ENCODE measurements at regions not wholly inside any gene's neighbourhood (a gene's known extent, or its start where the extent isn't known, plus 50 kb on each side); places are given as distances from the start of the nearest gene placed in this dataset.

DNA sequence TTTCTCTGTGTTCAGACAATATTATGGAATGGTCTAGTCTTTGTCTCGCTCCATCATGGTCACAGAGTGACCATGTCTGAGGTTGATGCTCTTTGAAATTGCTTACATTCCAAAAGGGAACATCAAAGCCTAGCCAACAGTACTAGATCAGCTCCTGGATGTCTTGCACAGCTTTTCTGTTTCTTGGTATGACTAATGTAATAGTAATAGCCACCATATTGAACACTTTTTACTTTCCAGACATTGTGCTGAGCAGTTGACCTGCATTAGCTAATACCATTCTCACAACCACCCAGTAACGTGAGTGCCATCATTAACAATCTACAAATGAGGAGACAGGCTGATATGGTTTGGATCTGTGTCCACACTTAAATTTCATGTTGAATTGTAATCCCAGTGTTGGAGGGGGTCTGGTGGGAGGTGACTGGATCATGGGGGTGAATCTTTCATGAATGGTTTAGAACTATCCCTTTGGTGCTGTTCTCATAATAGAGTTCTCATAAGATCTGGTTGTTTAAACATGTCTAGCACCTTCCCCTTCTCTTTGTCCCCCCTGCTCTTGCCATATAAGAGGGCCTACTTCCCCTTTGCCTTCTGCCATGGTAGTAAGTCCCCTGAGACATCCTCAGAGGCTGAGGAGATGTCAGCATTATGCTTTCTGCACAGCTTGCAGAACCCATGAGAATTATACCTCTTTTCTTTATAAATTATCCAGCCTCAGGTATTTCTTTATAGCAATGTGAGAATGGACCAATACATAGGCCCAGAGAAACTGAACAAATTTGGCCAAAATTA is 577.5 kb upstream of the CLINT1 start:
- DNase-seq: no peak
- H3K36me3 Mint-ChIP-seq (ENCODE audit: unreplicated experiment): peaks cover 5% of the 10 kb centered on the region
- H3K27me3 Mint-ChIP-seq (ENCODE audit: unreplicated experiment): no peaks in the 10 kb centered on the region
- no peaks in the 10 kb centered on the region for H3K9me3 Mint-ChIP-seq (ENCODE audit: unreplicated experiment)
- H3K4me1 Mint-ChIP-seq (ENCODE audit: low read depth, unreplicated experiment): peaks cover 4% of the 10 kb centered on the region
- TF ChIP-seq, protein P1, sequence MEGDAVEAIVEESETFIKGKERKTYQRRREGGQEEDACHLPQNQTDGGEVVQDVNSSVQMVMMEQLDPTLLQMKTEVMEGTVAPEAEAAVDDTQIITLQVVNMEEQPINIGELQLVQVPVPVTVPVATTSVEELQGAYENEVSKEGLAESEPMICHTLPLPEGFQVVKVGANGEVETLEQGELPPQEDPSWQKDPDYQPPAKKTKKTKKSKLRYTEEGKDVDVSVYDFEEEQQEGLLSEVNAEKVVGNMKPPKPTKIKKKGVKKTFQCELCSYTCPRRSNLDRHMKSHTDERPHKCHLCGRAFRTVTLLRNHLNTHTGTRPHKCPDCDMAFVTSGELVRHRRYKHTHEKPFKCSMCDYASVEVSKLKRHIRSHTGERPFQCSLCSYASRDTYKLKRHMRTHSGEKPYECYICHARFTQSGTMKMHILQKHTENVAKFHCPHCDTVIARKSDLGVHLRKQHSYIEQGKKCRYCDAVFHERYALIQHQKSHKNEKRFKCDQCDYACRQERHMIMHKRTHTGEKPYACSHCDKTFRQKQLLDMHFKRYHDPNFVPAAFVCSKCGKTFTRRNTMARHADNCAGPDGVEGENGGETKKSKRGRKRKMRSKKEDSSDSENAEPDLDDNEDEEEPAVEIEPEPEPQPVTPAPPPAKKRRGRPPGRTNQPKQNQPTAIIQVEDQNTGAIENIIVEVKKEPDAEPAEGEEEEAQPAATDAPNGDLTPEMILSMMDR (IDR thresholded peaks at IDR 0.05; ENCODE audit: partially characterized antibody, unreplicated experiment): no peak
- H3K4me3 Mint-ChIP-seq (ENCODE audit: unreplicated experiment): no peak overlapping the region
- H3K27ac Mint-ChIP-seq (ENCODE audit: unreplicated experiment): no peak overlapping the region

DNA sequence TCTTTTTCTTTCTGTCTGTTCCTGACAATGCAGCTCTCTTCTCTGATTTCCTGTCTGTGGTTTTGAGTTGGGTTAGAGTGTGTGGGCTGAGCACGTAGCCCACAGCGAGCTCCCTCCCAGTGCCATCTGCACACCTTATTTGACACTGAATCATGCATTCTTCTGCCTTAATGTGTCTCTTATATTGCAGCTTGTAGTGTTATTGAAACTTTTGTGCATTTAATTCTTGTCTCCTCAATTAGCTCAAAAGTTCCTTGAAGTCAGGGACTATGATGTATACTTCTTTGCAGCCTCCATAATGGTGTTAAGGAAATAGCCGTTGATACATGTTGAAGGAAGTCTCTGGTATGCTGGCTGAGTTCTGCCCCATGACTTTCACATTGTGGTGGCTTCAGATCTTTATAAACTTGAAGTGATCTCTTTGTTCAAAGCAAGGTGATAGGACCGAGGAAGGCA is 576.2 kb upstream of the CLINT1 start:
- no peak overlapping the region for H3K4me3 Mint-ChIP-seq (ENCODE audit: unreplicated experiment)
- H3K4me1 Mint-ChIP-seq (ENCODE audit: low read depth, unreplicated experiment): peaks cover 4% of the 10 kb centered on the region
- H3K9me3 Mint-ChIP-seq (ENCODE audit: unreplicated experiment): no peaks in the 10 kb centered on the region
- H3K27ac Mint-ChIP-seq (ENCODE audit: unreplicated experiment): no peak overlapping the region
- TF ChIP-seq, protein P1 (IDR thresholded peaks at IDR 0.05; ENCODE audit: partially characterized antibody, unreplicated experiment): no peak
- no peaks in the 10 kb centered on the region for H3K27me3 Mint-ChIP-seq (ENCODE audit: unreplicated experiment)
- peaks cover 5% of the 10 kb centered on the region for H3K36me3 Mint-ChIP-seq (ENCODE audit: unreplicated experiment)
- no peak for DNase-seq

DNA sequence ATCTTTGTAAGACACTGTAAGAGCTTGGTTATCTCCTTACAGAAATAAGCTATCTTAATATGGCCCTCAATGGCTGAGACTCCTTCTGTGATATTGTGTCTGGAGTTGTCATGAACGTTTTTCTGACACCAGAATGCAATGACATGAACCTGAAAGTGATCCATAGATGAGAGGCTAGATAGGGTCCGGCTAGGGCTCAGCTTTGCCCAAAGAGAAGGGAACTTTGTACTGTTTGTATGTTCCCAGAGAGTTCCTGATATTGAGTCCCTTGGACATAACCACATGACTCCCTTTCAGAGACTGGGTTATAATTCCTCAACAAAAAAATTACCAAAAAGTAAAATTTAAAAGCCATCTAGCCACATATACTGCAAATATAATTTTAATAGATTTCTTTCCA is 575.8 kb upstream of the CLINT1 start:
- no peak for DNase-seq
- Mint-ChIP-seq H3K27me3 (ENCODE audit: unreplicated experiment) (no peaks in the 10 kb centered on the region), H3K9me3 (ENCODE audit: unreplicated experiment) (no peaks in the 10 kb centered on the region), H3K27ac (ENCODE audit: unreplicated experiment) (no peak overlapping the region), H3K4me1 (ENCODE audit: low read depth, unreplicated experiment) (peaks cover 4% of the 10 kb centered on the region), H3K36me3 (ENCODE audit: unreplicated experiment) (peaks cover 5% of the 10 kb centered on the region), H3K4me3 (ENCODE audit: unreplicated experiment) (no peak overlapping the region)
- TF ChIP-seq, protein P1 (IDR thresholded peaks at IDR 0.05; ENCODE audit: partially characterized antibody, unreplicated experiment): no peak

DNA sequence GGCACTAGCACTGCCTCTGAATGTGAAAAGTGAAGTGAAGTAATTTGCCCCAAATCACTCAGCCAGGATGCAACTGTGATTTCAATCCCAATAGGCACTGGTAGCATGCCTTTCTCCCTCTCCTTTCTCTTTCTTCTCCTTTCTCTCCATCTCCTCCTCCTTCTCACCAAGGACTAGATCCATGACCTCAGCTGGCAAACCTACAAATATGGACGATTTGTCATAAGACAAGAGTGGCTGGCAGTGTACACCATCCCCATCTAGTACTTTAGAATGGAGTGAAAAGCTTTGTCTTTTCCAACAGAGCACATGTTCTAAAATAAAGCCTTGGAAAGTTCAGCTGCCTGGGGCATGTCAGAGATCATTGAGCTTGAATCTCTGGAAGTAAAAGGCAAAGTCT is 574.7 kb upstream of the CLINT1 start:
- Mint-ChIP-seq H3K36me3 (ENCODE audit: unreplicated experiment) (peaks cover 5% of the 10 kb centered on the region), H3K27ac (ENCODE audit: unreplicated experiment) (no peak overlapping the region), H3K4me3 (ENCODE audit: unreplicated experiment) (no peak overlapping the region), H3K9me3 (ENCODE audit: unreplicated experiment) (no peaks in the 10 kb centered on the region), H3K27me3 (ENCODE audit: unreplicated experiment) (no peaks in the 10 kb centered on the region), H3K4me1 (ENCODE audit: low read depth, unreplicated experiment) (peaks cover 4% of the 10 kb centered on the region)
- TF ChIP-seq, protein P1 (IDR thresholded peaks at IDR 0.05; ENCODE audit: partially characterized antibody, unreplicated experiment): no peak
- no peak for DNase-seq

DNA sequence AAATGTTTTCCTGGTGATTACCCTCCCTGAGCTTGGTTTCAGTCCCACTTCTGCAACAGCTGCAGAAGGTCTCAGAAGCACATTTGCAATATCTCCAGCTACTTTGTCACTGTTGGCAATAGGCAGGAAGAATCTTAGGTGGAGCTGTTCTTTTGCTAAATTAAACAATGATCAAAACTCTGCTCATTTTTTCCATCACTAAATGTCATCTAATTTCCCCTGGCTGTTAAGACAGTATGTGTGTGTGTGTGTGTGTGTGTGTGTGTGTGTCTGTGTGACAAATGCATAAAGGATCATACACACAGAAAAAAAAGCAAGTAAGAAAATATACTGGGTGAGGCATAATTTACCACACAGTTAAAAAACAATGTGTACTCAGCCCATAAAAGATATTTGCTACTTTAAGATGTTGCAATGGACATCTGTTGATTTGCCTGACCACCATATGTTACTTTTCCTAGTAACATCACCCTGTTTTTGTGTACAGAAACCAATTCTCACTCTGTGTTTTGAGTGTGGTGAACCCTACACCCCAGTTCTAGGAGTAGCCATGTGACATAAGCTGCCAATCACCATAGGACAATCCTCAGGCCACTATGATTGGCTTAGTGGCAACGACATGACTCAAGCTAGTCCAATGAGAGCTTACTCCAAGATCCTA is 572.6 kb upstream of the CLINT1 start:
- Mint-ChIP-seq H3K4me3 (ENCODE audit: unreplicated experiment) (no peak overlapping the region), H3K36me3 (ENCODE audit: unreplicated experiment) (peaks cover 5% of the 10 kb centered on the region), H3K4me1 (ENCODE audit: low read depth, unreplicated experiment) (peaks cover under 1% of the 10 kb centered on the region), H3K9me3 (ENCODE audit: unreplicated experiment) (no peaks in the 10 kb centered on the region), H3K27me3 (ENCODE audit: unreplicated experiment) (no peaks in the 10 kb centered on the region), H3K27ac (ENCODE audit: unreplicated experiment) (no peak overlapping the region)
- DNase-seq: no peak
- TF ChIP-seq, protein P1 (IDR thresholded peaks at IDR 0.05; ENCODE audit: partially characterized antibody, unreplicated experiment): no peak

All from glutamatergic neuron (in vitro differentiated cells).